H9 (cell line): ENCODE measurements at regions not wholly inside any gene's neighbourhood (a gene's known extent, or its start where the extent isn't known, plus 50 kb on each side); places are given as distances from the start of the nearest gene placed in this dataset.

Experiments
- DNase-seq: peaks from one replicate; pipeline ENCODE4 v3.0.0-alpha.2; 2017
- H2AFZ ChIP-seq: one replicate; pipeline ENCODE4 v1.6.1; 2013; ENCODE audit warnings: mild to moderate bottlenecking, low read length, control low read depth, moderate library complexity
- H2AK5ac ChIP-seq: 2 replicates; pipeline ENCODE4 v1.6.1; 2013; ENCODE audit warnings: low read length, control low read depth, mixed read lengths; ENCODE audit not compliant: insufficient read length
- H2BK120ac ChIP-seq: one replicate; pipeline ENCODE4 v1.6.1; 2013; ENCODE audit warnings: low read depth, mild to moderate bottlenecking, low read length, control low read depth, inconsistent platforms; ENCODE audit not compliant: poor library complexity, severe bottlenecking
- H2BK12ac ChIP-seq: 2 replicates; pipeline ENCODE4 v1.6.1; 2013; ENCODE audit warnings: low read length, control low read depth, mixed read lengths, low read depth; ENCODE audit not compliant: insufficient read length
- H2BK15ac ChIP-seq: 2 replicates; pipeline ENCODE4 v1.6.1; 2013; ENCODE audit warnings: low read depth, low read length, control low read depth
- H2BK20ac ChIP-seq: one replicate; pipeline ENCODE4 v1.6.1; 2013; ENCODE audit warnings: low read depth, mild to moderate bottlenecking, low read length, control low read depth, inconsistent platforms; ENCODE audit not compliant: poor library complexity, severe bottlenecking
- H2BK5ac ChIP-seq: 2 replicates; pipeline ENCODE4 v1.6.1; 2013; ENCODE audit warnings: low read length, control low read depth, mixed read lengths; ENCODE audit not compliant: insufficient read length
- H3K14ac ChIP-seq: 2 replicates; pipeline ENCODE4 v1.6.1; 2013; ENCODE audit warnings: low read length, control low read depth; ENCODE audit not compliant: insufficient read depth
- H3K18ac ChIP-seq: 2 replicates; pipeline ENCODE4 v1.6.1; 2013; ENCODE audit warnings: low read depth, mild to moderate bottlenecking, mixed read lengths, low read length, control low read depth; ENCODE audit not compliant: insufficient read length
- H3K23ac ChIP-seq: 2 replicates; pipeline ENCODE4 v1.6.1; 2013; ENCODE audit warnings: low read length, control low read depth, mixed read lengths, low read depth; ENCODE audit not compliant: insufficient read length
- H3K23me2 ChIP-seq: 2 replicates; pipeline ENCODE4 v1.6.1; 2013; ENCODE audit warnings: low read depth, mild to moderate bottlenecking, mixed read lengths, low read length, control low read depth; ENCODE audit not compliant: insufficient read length, poor library complexity, severe bottlenecking
- H3K27ac ChIP-seq: 2 replicates; pipeline ENCODE4 v1.5.1; 2013; ENCODE audit warnings: low read length, control low read depth, mixed read lengths, low read depth; ENCODE audit not compliant: insufficient read length
- H3K27me3 ChIP-seq: 2 replicates; pipeline ENCODE4 v1.6.1; 2013; ENCODE audit warnings: low read length, control low read depth, inconsistent platforms; ENCODE audit not compliant: insufficient read depth
- H3K4ac ChIP-seq: 2 replicates; pipeline ENCODE4 v1.6.1; 2013; ENCODE audit warnings: low read depth, mild to moderate bottlenecking, control low read depth, inconsistent platforms, low read length, moderate library complexity
- H3K4me1 ChIP-seq: 2 replicates; pipeline ENCODE4 v1.6.1; 2013; ENCODE audit warnings: low read length, control low read depth, inconsistent platforms; ENCODE audit not compliant: insufficient read depth
- H3K4me2 ChIP-seq: 2 replicates; pipeline ENCODE4 v1.6.1; 2013; ENCODE audit warnings: low read length, control low read depth, mixed read lengths; ENCODE audit not compliant: insufficient read length, insufficient read depth
- H3K56ac ChIP-seq: 2 replicates; pipeline ENCODE4 v1.6.1; 2013; ENCODE audit warnings: low read depth, mild to moderate bottlenecking, mixed read lengths, low read length, control low read depth; ENCODE audit not compliant: insufficient read length
- H3K79me1 ChIP-seq: 2 replicates; pipeline ENCODE4 v1.6.1; 2013; ENCODE audit warnings: low read depth, mild to moderate bottlenecking, moderate library complexity, low read length, control low read depth, inconsistent platforms; ENCODE audit not compliant: insufficient read depth, poor library complexity, severe bottlenecking
- H3K79me2 ChIP-seq: 2 replicates; pipeline ENCODE4 v1.6.1; 2013; ENCODE audit warnings: low read length, control low read depth, inconsistent platforms; ENCODE audit not compliant: insufficient read depth
- H3K9ac ChIP-seq: 2 replicates; pipeline ENCODE4 v1.6.1; 2013; ENCODE audit warnings: low read length, control low read depth, mixed read lengths; ENCODE audit not compliant: insufficient read length; ENCODE audit errors: extremely low read depth
- H3K9me3 ChIP-seq: one replicate; pipeline ENCODE4 v1.6.1; 2013; ENCODE audit warnings: low read depth, low read length, inconsistent platforms; ENCODE audit not compliant: control insufficient read depth
- H3T11ph ChIP-seq: one replicate; pipeline ENCODE4 v1.6.1; 2013; ENCODE audit warnings: mild to moderate bottlenecking, low read length, control low read depth, inconsistent platforms
- H4K20me1 ChIP-seq: one replicate; pipeline ENCODE4 v1.6.1; 2013; ENCODE audit not compliant: control insufficient read depth, insufficient read length, insufficient read depth
- H4K5ac ChIP-seq: 2 replicates; pipeline ENCODE4 v1.6.1; 2013; ENCODE audit warnings: low read depth, mild to moderate bottlenecking, mixed read lengths, low read length, control low read depth; ENCODE audit not compliant: insufficient read length
- H4K8ac ChIP-seq: replicated peaks from 2 replicates; pipeline ENCODE4 v1.6.1; 2013; ENCODE audit warnings: low read length, control low read depth, mixed read lengths, low read depth; ENCODE audit not compliant: insufficient read length
- H4K91ac ChIP-seq: 2 replicates; pipeline ENCODE4 v1.6.1; 2013; ENCODE audit warnings: low read depth, mild to moderate bottlenecking, moderate library complexity, mixed read lengths, low read length, control low read depth; ENCODE audit not compliant: insufficient read length
- H3K27ac Mint-ChIP-seq, 3 experiments: 2 replicates in 2 of 3; 3 replicates in 1 of 3; pipeline ENCODE4 v1.8.0; 2020 to 2021; ENCODE audit warnings: mixed read lengths in 3 of 3, mild to moderate bottlenecking in 1 of 3, moderate library complexity in 1 of 3
- H3K27me3 Mint-ChIP-seq: 2 replicates; pipeline ENCODE4 v1.8.0; 2021; ENCODE audit warnings: low read depth, mild to moderate bottlenecking, moderate library complexity, mixed read lengths
- H3K36me3 Mint-ChIP-seq, 3 experiments: 2 replicates in 2 of 3; 3 replicates in 1 of 3; pipeline ENCODE4 v1.8.0; 2020 to 2021; ENCODE audit warnings: low read depth in 3 of 3, mixed read lengths in 3 of 3; ENCODE audit not compliant: insufficient read depth in 1 of 3
- H3K4me1 Mint-ChIP-seq, 2 experiments: 2 replicates each; pipeline ENCODE4 v1.8.0; 2020; ENCODE audit warnings: mixed read lengths in 2 of 2
- H3K4me3 Mint-ChIP-seq, 2 experiments: 2 replicates in 1 of 2; 3 replicates in 1 of 2; pipeline ENCODE4 v1.8.0; 2020 to 2021; ENCODE audit warnings: mild to moderate bottlenecking in 2 of 2, mixed read lengths in 2 of 2, moderate library complexity in 1 of 2
- H3K9me3 Mint-ChIP-seq, 2 experiments: 2 replicates in 1 of 2; 3 replicates in 1 of 2; pipeline ENCODE4 v1.8.0; 2020; ENCODE audit warnings: mild to moderate bottlenecking in 2 of 2, mixed read lengths in 2 of 2, moderate library complexity in 1 of 2
- CTCF ChIP-seq: fragments of 200-600 bp; sonication (generic); conservative IDR thresholded peaks from 3 replicates; pipeline ENCODE4 v1.8.0; 2021; ENCODE audit warnings: antibody characterized with exemption, mild to moderate bottlenecking
- WGBS: extraction: QIAGEN DNeasy Blood & Tissue Kit; methylation state at CpG from one replicate; pipeline ENCODE4 v1.1.7; 2013; ENCODE audit warnings: missing lambda C conversion rate, low lambda C conversion rate, mixed read lengths; ENCODE audit not compliant: insufficient read length; ENCODE audit errors: extremely low coverage; 5-methylcytosine and 5-hydroxymethylcytosine counted together

DNA sequence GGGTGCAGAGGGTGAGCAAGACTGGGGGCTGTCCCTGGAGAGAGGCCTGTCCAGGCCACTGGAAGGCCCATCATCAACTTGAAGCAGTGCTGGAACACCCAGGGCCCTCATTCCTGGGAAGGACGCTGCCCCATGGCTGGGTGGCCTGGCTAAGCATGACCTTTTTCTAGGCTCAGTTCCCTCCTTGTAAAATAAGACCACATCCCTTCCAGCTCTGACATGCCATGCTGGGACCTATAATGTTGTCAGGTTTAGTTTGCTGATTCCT, 62.8 kb downstream of the SYNE3 start:
- Histone ChIP-seq H3K23ac (no peak overlapping the region), H4K5ac (no peak overlapping the region), H3K4ac (no peak overlapping the region), H2BK15ac (no peak overlapping the region), H4K91ac (no peak overlapping the region), H2BK5ac (no peak overlapping the region), H3K14ac (no peak overlapping the region), H3T11ph (no peak overlapping the region), H3K27me3 (no peaks in the 10 kb centered on the region; the same call in 1 of the 2 replicates), H3K79me1 (no peaks in the 10 kb centered on the region), H2BK120ac (no peak overlapping the region), H2AFZ (no peak overlapping the region), H2BK12ac (no peak overlapping the region), H4K8ac (no peak overlapping the region), H3K27ac (no peak overlapping the region), H3K4me1 (no peaks in the 10 kb centered on the region), H3K9me3 (no peaks in the 10 kb centered on the region), H3K18ac (no peak overlapping the region), H3K56ac (no peak overlapping the region), H3K79me2 (no peaks in the 10 kb centered on the region), H3K9ac (no peak overlapping the region), H4K20me1 (no peaks in the 10 kb centered on the region), H2BK20ac (no peak overlapping the region), H3K23me2 (peaks cover 3% of the 10 kb centered on the region), H2AK5ac (no peak overlapping the region), H3K4me2 (no peak overlapping the region)
- no peak overlapping the region for H3K27ac Mint-ChIP-seq
- H3K4me1 Mint-ChIP-seq: peaks cover 0 to 3% of the 10 kb centered on the region in 2 experiments; a peak in 2 of 4 replicates
- DNase-seq: no peak
- no peak for TF ChIP-seq CTCF
- H3K27me3 Mint-ChIP-seq: peaks cover 15% of the 10 kb centered on the region
- WGBS: no CpG with 5 or more reads among the region's 1 CpG
- no peaks in the 10 kb centered on the region for H3K36me3 Mint-ChIP-seq
- H3K9me3 Mint-ChIP-seq: no peaks in the 10 kb centered on the region
- no peak overlapping the region for H3K4me3 Mint-ChIP-seq
